Head of caudate nucleus (tissue), 42 donors: ENCODE measurements at regions not wholly inside any gene's neighbourhood (a gene's known extent, or its start where the extent isn't known, plus 50 kb on each side); places are given as distances from the start of the nearest gene placed in this dataset.
A peak's percentile ranks its signal among the peaks of the same experiment; 100 is the strongest.

ENCODE experiments used
- DNase-seq, 42 donors: peaks; one replicate each; pipeline versions ENCODE4 v3.0.0 to v3.0.0-alpha.2; 2020 to 2021; ENCODE audit warnings: mixed read lengths in 7 of 42
- intact Hi-C: fragments of 100-400 bp; cut with DNase I; formaldehyde crosslinking; loops from one replicate; pipeline ENCODE4 v1.15.0; 2022

- no peak for DNase-seq
- intact Hi-C loops, result no loop called here
Observed at GRCh38 chr9:108182950-108183381, 672.8 kb downstream of the ACTL7B start.

GRCh38 chr9:108182270-108182669 lies 673.5 kb downstream of the ACTL7B start:
- intact Hi-C loops, result no loop called here
- DNase-seq, result no peak

GRCh38 chr9:108181441-108181840 lies 674.3 kb downstream of the ACTL7B start:
- no peak for DNase-seq
- intact Hi-C loops, result no loop called here

- intact Hi-C loops, result no loop called here
- peak in 2 of 42 donors; percentile 7 to 49 for DNase-seq
Observed at GRCh38 chr9:108180541-108180940, 675.2 kb downstream of the ACTL7B start.

- intact Hi-C loops, result no loop called here
- no peak for DNase-seq
Observed at GRCh38 chr9:108178318-108178717, 677.5 kb downstream of the ACTL7B start.

- no peak for DNase-seq
- intact Hi-C loops, result no loop called here
Observed at GRCh38 chr9:108168236-108168850, 678.8 kb upstream of the KLF4 start.

- intact Hi-C loops, result no loop called here
- DNase-seq, result no peak
Observed at GRCh38 chr9:108167136-108167900, 677.7 kb upstream of the KLF4 start.

GRCh38 chr9:108166519-108166918 lies 677.0 kb upstream of the KLF4 start:
- intact Hi-C loops, result no loop called here
- no peak for DNase-seq

GRCh38 chr9:108163321-108164005 lies 673.9 kb upstream of the KLF4 start:
- DNase-seq, result peak; percentile 49 to 95 (median 78)
- intact Hi-C loops, result no loop called here

- intact Hi-C loops, result no loop called here
- peak in 7 of 42 donors; percentile 25 to 76 (median 41) for DNase-seq
Observed at GRCh38 chr9:108162664-108163063, 673.1 kb upstream of the KLF4 start.

- intact Hi-C loops, result no loop called here
- no peak for DNase-seq
Observed at GRCh38 chr9:108161503-108161902, 671.9 kb upstream of the KLF4 start.

- DNase-seq, result no peak
- intact Hi-C loops, result no loop called here
Observed at GRCh38 chr9:108160706-108161355, 671.3 kb upstream of the KLF4 start.

GRCh38 chr9:108160039-108160438 lies 670.5 kb upstream of the KLF4 start:
- intact Hi-C loops, result no loop called here
- no peak for DNase-seq

GRCh38 chr9:108158236-108158995 lies 668.8 kb upstream of the KLF4 start:
- DNase-seq, result no peak
- intact Hi-C loops, result no loop called here

- no peak for DNase-seq
- intact Hi-C loops, result no loop called here
Observed at GRCh38 chr9:108156270-108156998, 666.9 kb upstream of the KLF4 start.

GRCh38 chr9:108153416-108153815 lies 663.8 kb upstream of the KLF4 start:
- intact Hi-C loops, result no loop called here
- DNase-seq, result peak in 15 of 42 donors; percentile 8 to 68 (median 36)

- intact Hi-C loops, result no loop called here
- DNase-seq, result no peak
Observed at GRCh38 chr9:108150736-108151586, 661.4 kb upstream of the KLF4 start.
